CD4-positive, CD25-positive, alpha-beta regulatory T cell (primary cell): ENCODE measurements at regions not wholly inside any gene's neighbourhood (a gene's known extent, or its start where the extent isn't known, plus 50 kb on each side); places are given as distances from the start of the nearest gene placed in this dataset.
A peak's percentile ranks its signal among the peaks of the same experiment; 100 is the strongest.
"Not testable (repeated sequence)": the region's sequence is repeated elsewhere in the genome, so short reads cannot be mapped to it uniquely, and the experiment has no call there.

Experiments used
- ATAC-seq, 2 donors: fragments of 150-1000 bp; cut with Tn5 transposase; one replicate each; pipeline ENCODE4 v1.10.0; 2021; ENCODE audit warnings: low read depth in 2 of 2, moderate number of reproducible peaks in 2 of 2, moderate library complexity in 1 of 2
- DNase-seq, 3 donors: peaks; one replicate each; pipeline versions ENCODE4 v3.0.0 to v3.0.0-alpha.2; 2012 to 2022; ENCODE audit warnings: mixed read lengths in 1 of 3
- H3K27ac ChIP-seq: one replicate; pipeline ENCODE4 v1.7.0; 2013; ENCODE audit warnings: mild to moderate bottlenecking, low read length; ENCODE audit not compliant: insufficient read depth, poor library complexity, severe bottlenecking
- H3K27me3 ChIP-seq: one replicate; pipeline ENCODE4 v1.7.0; 2013; ENCODE audit warnings: low read length; ENCODE audit not compliant: control insufficient read depth, insufficient read depth
- H3K36me3 ChIP-seq: one replicate; pipeline ENCODE4 v1.7.0; 2013; ENCODE audit warnings: mild to moderate bottlenecking, low read length, moderate library complexity; ENCODE audit not compliant: control insufficient read depth, insufficient read depth
- H3K4me1 ChIP-seq: 2 replicates; pipeline ENCODE4 v1.7.0; 2013; ENCODE audit warnings: mild to moderate bottlenecking, low read length; ENCODE audit not compliant: insufficient read depth, control insufficient read depth, poor library complexity, severe bottlenecking
- H3K4me3 ChIP-seq: one replicate; pipeline ENCODE4 v1.7.0; 2013; ENCODE audit warnings: low read depth, mild to moderate bottlenecking, low read length, moderate library complexity
- H3K9me3 ChIP-seq, 2 experiments: 1 replicate in 1 of 2; 2 replicates in 1 of 2; pipeline ENCODE4 v1.7.0; 2013; ENCODE audit warnings: low read length in 2 of 2, mild to moderate bottlenecking in 1 of 2, moderate library complexity in 1 of 2; ENCODE audit not compliant: control insufficient read depth in 2 of 2
- H3K27ac Mint-ChIP-seq, 3 donors: one replicate each; pipeline ENCODE4 v1.8.0; 2020 to 2022; ENCODE audit warnings: mild to moderate bottlenecking in 3 of 3, mixed read lengths in 3 of 3, moderate library complexity in 2 of 3
- H3K27me3 Mint-ChIP-seq: one replicate; pipeline ENCODE4 v1.8.0; 2022; ENCODE audit warnings: mild to moderate bottlenecking, mixed read lengths
- H3K36me3 Mint-ChIP-seq: one replicate; pipeline ENCODE4 v1.8.0; 2020; ENCODE audit warnings: mixed read lengths
- H3K4me1 Mint-ChIP-seq, 4 donors: one replicate each; pipeline ENCODE4 v1.8.0; 2020 to 2022; ENCODE audit warnings: mixed read lengths in 4 of 4, mild to moderate bottlenecking in 1 of 4
- H3K4me3 Mint-ChIP-seq, 4 donors: one replicate each; pipeline ENCODE4 v1.8.0; 2020 to 2022; ENCODE audit warnings: mild to moderate bottlenecking in 4 of 4, mixed read lengths in 4 of 4, moderate library complexity in 3 of 4
- H3K9me3 Mint-ChIP-seq, 7 donors: one replicate each; pipeline ENCODE4 v1.8.0; 2020 to 2022; ENCODE audit warnings: mixed read lengths in 7 of 7, mild to moderate bottlenecking in 3 of 7, moderate library complexity in 2 of 7

GRCh38 chr5:174505621-174506020 lies 218.8 kb upstream of the MSX2 start:
- Mint-ChIP-seq H3K36me3 (no peaks in the 10 kb centered on the region), H3K4me3 (no peak overlapping the region), H3K27me3 (peaks cover 4% of the 10 kb centered on the region), H3K4me1 (peaks cover 0 to 2% (median 0%) of the 10 kb centered on the region in 4 donors), H3K9me3 (peaks cover 0 to 7% (median 2%) of the 10 kb centered on the region in 7 donors), H3K27ac (no peak overlapping the region)
- Histone ChIP-seq H3K4me1 (no peaks in the 10 kb centered on the region), H3K36me3 (no peaks in the 10 kb centered on the region), H3K4me3 (no peak overlapping the region), H3K27ac (no peak overlapping the region), H3K27me3 (no peaks in the 10 kb centered on the region), H3K9me3 (no peaks in the 10 kb centered on the region)
- ATAC-seq (no peak), DNase-seq (no peak)

GRCh38 chr5:174510782-174511453 lies 213.5 kb upstream of the MSX2 start:
- H3K4me1 ChIP-seq, H3K4me3 ChIP-seq, H3K36me3 Mint-ChIP-seq, ATAC-seq, H3K27ac ChIP-seq, H3K9me3 Mint-ChIP-seq, H3K27me3 ChIP-seq, DNase-seq, H3K27me3 Mint-ChIP-seq, H3K4me1 Mint-ChIP-seq, H3K27ac Mint-ChIP-seq, H3K36me3 ChIP-seq, H3K9me3 ChIP-seq: not testable (repeated sequence)
- H3K4me3 Mint-ChIP-seq: peak overlapping the region in 1 of 4 donors; percentile 23

GRCh38 chr5:174511714-174512253 lies 212.6 kb upstream of the MSX2 start:
- no peak overlapping the region for H3K4me3 ChIP-seq
- ATAC-seq (no peak), DNase-seq (no peak)
- H3K9me3 ChIP-seq: no peaks in the 10 kb centered on the region
- no peak overlapping the region for H3K27ac Mint-ChIP-seq
- peaks cover 0 to 2% (median 0%) of the 10 kb centered on the region in 7 donors for H3K9me3 Mint-ChIP-seq
- no peaks in the 10 kb centered on the region for H3K36me3 ChIP-seq
- no peaks in the 10 kb centered on the region for H3K27me3 Mint-ChIP-seq
- H3K36me3 Mint-ChIP-seq: no peaks in the 10 kb centered on the region
- no peak overlapping the region for H3K4me3 Mint-ChIP-seq
- H3K4me1 ChIP-seq: no peaks in the 10 kb centered on the region
- H3K4me1 Mint-ChIP-seq: no peaks in the 10 kb centered on the region
- H3K27ac ChIP-seq: no peak overlapping the region
- H3K27me3 ChIP-seq: no peaks in the 10 kb centered on the region

DNA sequence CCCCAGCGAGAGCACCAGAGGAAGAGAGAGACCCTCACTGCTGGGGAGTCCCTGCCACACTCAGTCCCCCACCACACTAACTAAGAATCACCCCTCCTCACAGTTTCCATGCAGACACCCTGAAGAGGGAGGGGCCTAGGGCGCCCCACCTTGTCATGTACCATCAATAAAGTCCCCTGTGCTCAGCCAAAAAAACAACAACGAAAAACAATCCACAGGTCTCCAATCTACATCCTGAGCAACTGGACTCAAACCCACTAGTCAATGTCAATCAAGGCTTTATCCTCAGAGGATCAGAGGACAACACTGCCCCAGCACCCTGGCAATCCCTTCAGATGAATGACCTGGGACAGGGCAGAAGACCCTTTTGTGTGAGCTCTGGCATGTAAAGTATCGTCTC lies 210.1 kb upstream of the MSX2 start:
- ATAC-seq: no peak
- Mint-ChIP-seq H3K27ac (no peak overlapping the region), H3K27me3 (no peaks in the 10 kb centered on the region), H3K36me3 (no peaks in the 10 kb centered on the region), H3K9me3 (peaks cover 0 to 2% (median 0%) of the 10 kb centered on the region in 7 donors), H3K4me1 (no peaks in the 10 kb centered on the region), H3K4me3 (no peak overlapping the region)
- Histone ChIP-seq H3K4me1 (no peaks in the 10 kb centered on the region), H3K9me3 (no peaks in the 10 kb centered on the region), H3K27me3 (no peaks in the 10 kb centered on the region), H3K27ac (no peak overlapping the region), H3K4me3 (no peak overlapping the region), H3K36me3 (no peaks in the 10 kb centered on the region)
- no peak for DNase-seq

DNA sequence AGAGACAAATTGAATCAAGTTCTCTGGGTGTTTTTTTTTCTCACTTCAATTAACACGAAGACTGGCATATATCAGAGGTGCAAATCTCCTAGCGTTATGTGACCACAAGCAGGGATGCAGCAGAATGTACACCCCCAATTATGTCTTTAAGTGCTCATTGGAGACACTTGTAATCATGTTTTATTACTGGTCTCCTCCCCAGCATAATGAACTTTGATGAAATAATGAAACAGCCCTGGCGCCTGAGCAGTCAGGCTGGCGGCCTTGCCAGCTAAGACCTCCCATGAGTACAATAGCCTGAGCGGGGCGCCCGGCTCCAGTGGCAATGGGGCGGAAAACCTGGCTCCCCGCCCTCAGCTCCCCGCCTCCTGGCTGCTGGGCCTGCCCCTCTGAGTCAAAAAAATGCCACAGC lies 209.4 kb upstream of the MSX2 start:
- ATAC-seq (no peak), DNase-seq (no peak)
- no peaks in the 10 kb centered on the region for H3K36me3 Mint-ChIP-seq
- Histone ChIP-seq H3K36me3 (no peaks in the 10 kb centered on the region), H3K27me3 (no peaks in the 10 kb centered on the region), H3K4me1 (no peaks in the 10 kb centered on the region), H3K9me3 (no peaks in the 10 kb centered on the region), H3K4me3 (no peak overlapping the region), H3K27ac (no peak overlapping the region)
- H3K27ac Mint-ChIP-seq: no peak overlapping the region
- no peaks in the 10 kb centered on the region for H3K4me1 Mint-ChIP-seq
- no peaks in the 10 kb centered on the region for H3K27me3 Mint-ChIP-seq
- H3K9me3 Mint-ChIP-seq: peaks cover 0 to 2% (median 0%) of the 10 kb centered on the region in 7 donors
- no peak overlapping the region for H3K4me3 Mint-ChIP-seq

DNA sequence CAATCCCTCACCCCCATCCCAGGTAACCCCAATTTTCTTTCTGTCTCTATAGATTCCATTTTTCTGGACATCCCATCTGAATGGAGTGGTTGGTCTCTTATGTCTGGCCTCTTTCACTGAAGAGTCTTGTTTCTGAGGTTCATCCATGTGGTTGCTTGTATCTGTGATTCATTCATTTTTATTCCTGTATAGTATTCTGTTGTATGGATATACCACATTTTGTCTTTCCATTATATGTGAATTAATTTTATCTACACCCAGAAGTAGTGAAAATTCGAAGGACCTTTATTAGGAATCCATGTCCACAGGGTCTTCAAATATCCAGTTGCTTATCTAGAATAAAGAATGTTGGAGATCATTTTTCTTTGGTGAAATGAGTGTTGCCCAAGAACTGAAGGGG lies 207.6 kb upstream of the MSX2 start:
- Histone ChIP-seq H3K4me1 (no peaks in the 10 kb centered on the region), H3K27ac (no peak overlapping the region), H3K36me3 (no peaks in the 10 kb centered on the region), H3K4me3 (no peak overlapping the region), H3K27me3 (no peaks in the 10 kb centered on the region), H3K9me3 (no peaks in the 10 kb centered on the region)
- Mint-ChIP-seq H3K4me3 (no peak overlapping the region), H3K36me3 (no peaks in the 10 kb centered on the region), H3K27me3 (no peaks in the 10 kb centered on the region), H3K27ac (no peak overlapping the region), H3K4me1 (no peaks in the 10 kb centered on the region), H3K9me3 (peaks cover 0 to 4% (median under 1%) of the 10 kb centered on the region in 7 donors)
- DNase-seq (no peak), ATAC-seq (no peak)

- no peaks in the 10 kb centered on the region for H3K36me3 ChIP-seq
- Mint-ChIP-seq H3K36me3 (no peaks in the 10 kb centered on the region), H3K27me3 (no peaks in the 10 kb centered on the region), H3K4me1 (no peaks in the 10 kb centered on the region), H3K27ac (no peak overlapping the region), H3K4me3 (no peak overlapping the region), H3K9me3 (peaks cover 0 to 4% (median 0%) of the 10 kb centered on the region in 7 donors)
- ATAC-seq (no peak), DNase-seq (no peak)
- no peak overlapping the region for H3K4me3 ChIP-seq
- H3K9me3 ChIP-seq: no peaks in the 10 kb centered on the region
- no peaks in the 10 kb centered on the region for H3K4me1 ChIP-seq
- no peak overlapping the region for H3K27ac ChIP-seq
- no peaks in the 10 kb centered on the region for H3K27me3 ChIP-seq
Observed at GRCh38 chr5:174518512-174518911, 205.9 kb upstream of the MSX2 start.
